NCI-H146 treated with DMSO at 0.1 percent for 48 hours (cell line): ENCODE measurements at regions not wholly inside any gene's neighbourhood (a gene's known extent, or its start where the extent isn't known, plus 50 kb on each side); places are given as distances from the start of the nearest gene placed in this dataset.
"Not testable (repeated sequence)": the region's sequence is repeated elsewhere in the genome, so short reads cannot be mapped to it uniquely, and the experiment has no call there.

ENCODE experiments used
- DNase-seq: peaks from one replicate; lab custom pipeline; 2025; ENCODE audit not compliant: unreplicated experiment; lab: John Stamatoyannopoulos, UW

- no peak for DNase-seq
Observed at GRCh38 chr1:79177844-79178243, 171.3 kb upstream of the ADGRL4 start.

- DNase-seq: no peak
Observed at GRCh38 chr1:79161077-79161476, 154.5 kb upstream of the ADGRL4 start.

GRCh38 chr1:79155991-79156390, 149.5 kb upstream of the ADGRL4 start:
- DNase-seq: no peak

- no peak for DNase-seq
Observed at GRCh38 chr1:79151006-79151796, 144.7 kb upstream of the ADGRL4 start.

GRCh38 chr1:79150576-79150975, 144.0 kb upstream of the ADGRL4 start:
- no peak for DNase-seq

- DNase-seq: not testable (repeated sequence)
Observed at GRCh38 chr1:79138227-79138626, 131.7 kb upstream of the ADGRL4 start.

- DNase-seq: no peak
Observed at GRCh38 chr1:79133774-79134364, 127.3 kb upstream of the ADGRL4 start.

- DNase-seq: no peak
Observed at GRCh38 chr1:79131626-79132025, 125.1 kb upstream of the ADGRL4 start.

- DNase-seq: no peak
Observed at GRCh38 chr1:79129914-79130313, 123.4 kb upstream of the ADGRL4 start.

GRCh38 chr1:79128722-79129121, 122.2 kb upstream of the ADGRL4 start:
- no peak for DNase-seq

GRCh38 chr1:79124756-79125155, 118.2 kb upstream of the ADGRL4 start:
- DNase-seq: no peak

- no peak for DNase-seq
Observed at GRCh38 chr1:79122521-79122920, 116.0 kb upstream of the ADGRL4 start.

GRCh38 chr1:79117376-79117775, 110.8 kb upstream of the ADGRL4 start:
- no peak for DNase-seq

GRCh38 chr1:79113836-79114235, 107.3 kb upstream of the ADGRL4 start:
- no peak for DNase-seq

GRCh38 chr1:79110749-79111148, 104.2 kb upstream of the ADGRL4 start:
- no peak for DNase-seq

- no peak for DNase-seq
Observed at GRCh38 chr1:79109445-79109844, 102.9 kb upstream of the ADGRL4 start.

GRCh38 chr1:79105500-79105899, 99.0 kb upstream of the ADGRL4 start:
- DNase-seq: no peak

GRCh38 chr1:79104617-79105016, 98.1 kb upstream of the ADGRL4 start:
- DNase-seq: no peak

- no peak for DNase-seq
Observed at GRCh38 chr1:79100385-79100784, 93.9 kb upstream of the ADGRL4 start.

GRCh38 chr1:79090985-79091384, 84.5 kb upstream of the ADGRL4 start:
- no peak for DNase-seq

GRCh38 chr1:79089946-79090345, 83.4 kb upstream of the ADGRL4 start:
- DNase-seq: no peak

GRCh38 chr1:79082233-79082632, 75.7 kb upstream of the ADGRL4 start:
- DNase-seq: no peak

GRCh38 chr1:79079770-79080169, 73.2 kb upstream of the ADGRL4 start:
- DNase-seq: no peak
